Mesenteric fat pad (tissue), 1 donor: ENCODE measurements at regions not wholly inside any gene's neighbourhood (a gene's known extent, or its start where the extent isn't known, plus 50 kb on each side); places are given as distances from the start of the nearest gene placed in this dataset.

Experiments used
- DNase-seq: peaks from one replicate; pipeline ENCODE4 v3.0.0-alpha.2; 2020; ENCODE audit warnings: low spot score
- donor health status: DM: yes; HTN: yes; CAD: no.

DNA sequence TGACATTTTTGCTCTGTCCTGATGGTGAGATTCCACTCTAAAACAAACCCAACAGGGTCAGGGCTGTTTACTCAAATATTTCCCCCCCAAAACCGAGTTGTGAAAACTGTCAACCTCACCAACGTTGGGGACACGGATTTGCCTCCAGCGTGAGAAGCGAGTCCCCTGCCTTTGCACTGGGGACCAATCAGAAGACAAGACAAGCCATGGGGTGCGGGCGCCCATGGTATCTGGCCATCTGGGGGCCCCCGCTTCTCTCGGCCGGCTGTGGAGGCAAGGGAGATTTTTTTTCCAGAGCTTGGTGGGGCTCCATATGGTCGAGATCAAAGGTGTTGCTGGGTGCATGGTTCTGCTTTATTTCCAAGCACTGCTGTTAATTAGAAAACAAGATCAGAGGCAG is 272.1 kb downstream of the BCL11B start:
- DNase-seq = no peak

DNA sequence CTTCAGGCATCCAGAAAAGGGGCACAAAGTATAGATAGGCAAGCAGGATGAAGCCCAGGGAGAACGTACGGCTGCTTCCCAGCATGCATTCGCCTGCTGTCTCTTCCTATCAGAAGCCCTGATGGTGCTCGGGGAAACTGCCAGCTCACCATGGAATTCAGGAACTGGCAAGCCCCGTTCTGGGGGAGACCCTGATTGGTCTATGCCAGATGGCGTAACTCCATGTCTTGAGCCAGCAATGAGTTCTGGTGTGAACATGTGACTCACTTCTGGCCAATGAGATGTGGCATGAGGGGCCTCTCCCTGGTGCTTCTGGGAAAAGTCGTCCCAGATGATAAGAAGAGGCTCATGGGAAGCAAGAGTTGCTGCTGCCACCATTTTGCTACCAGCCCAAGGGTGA is 270.8 kb downstream of the BCL11B start:
- no peak for DNase-seq

DNA sequence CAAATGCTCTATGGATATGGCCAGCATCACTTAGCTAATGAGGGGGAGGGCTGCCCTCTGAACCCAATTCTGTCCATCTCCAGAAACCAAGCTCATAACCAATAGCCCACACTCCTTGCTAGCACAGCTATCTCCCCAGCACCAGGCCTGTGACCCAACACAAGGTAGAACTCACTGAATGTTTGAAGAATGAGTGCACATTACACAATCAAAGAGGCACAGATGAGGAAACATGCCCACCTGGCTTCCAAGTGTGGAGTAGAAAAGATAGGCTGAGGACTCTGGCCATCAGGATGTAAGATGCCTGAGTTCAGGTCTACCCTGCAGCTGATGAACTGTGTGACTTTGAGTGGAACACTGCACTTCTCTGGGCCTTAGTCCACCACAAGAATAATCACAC is 268.4 kb downstream of the BCL11B start:
- no peak for DNase-seq

DNA sequence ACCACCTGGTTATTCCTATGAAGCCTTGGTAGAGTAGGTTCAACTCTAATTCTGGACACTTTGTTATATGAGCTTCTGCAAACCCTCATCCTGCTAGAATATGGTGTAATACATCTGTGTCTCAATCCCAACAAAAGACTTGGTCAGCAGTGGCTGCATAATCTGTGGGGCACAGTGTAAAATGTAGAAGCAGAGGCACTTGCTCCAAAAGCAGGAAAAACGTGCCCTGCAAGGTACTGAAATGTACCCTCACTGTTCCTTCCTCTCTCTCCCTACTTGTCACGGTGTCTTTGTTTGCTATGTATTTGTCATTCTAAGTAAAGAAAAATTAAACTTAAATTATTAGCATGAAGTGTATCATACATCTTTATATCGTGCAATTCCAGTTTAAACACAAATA is 267.9 kb downstream of the BCL11B start:
- no peak for DNase-seq

DNA sequence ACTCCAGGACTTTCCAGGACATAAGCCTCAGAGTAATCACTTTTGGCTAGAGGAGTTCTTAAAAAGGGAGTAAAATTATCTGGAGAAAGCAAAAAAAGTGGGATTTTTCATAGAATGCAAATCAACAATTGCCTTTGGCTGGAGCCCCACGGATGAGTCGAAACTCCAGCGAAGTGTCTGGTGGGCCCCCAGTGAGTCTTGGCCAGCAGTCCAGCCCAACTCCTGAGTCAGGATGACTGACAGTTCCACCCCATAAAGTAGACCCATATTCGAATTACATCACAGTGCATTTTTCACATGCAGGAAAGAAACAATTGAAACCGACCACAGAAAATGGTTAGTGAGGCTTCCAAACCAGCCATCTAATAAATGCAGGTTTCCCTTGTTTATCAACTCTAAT is 265.7 kb downstream of the BCL11B start:
- DNase-seq = no peak

DNA sequence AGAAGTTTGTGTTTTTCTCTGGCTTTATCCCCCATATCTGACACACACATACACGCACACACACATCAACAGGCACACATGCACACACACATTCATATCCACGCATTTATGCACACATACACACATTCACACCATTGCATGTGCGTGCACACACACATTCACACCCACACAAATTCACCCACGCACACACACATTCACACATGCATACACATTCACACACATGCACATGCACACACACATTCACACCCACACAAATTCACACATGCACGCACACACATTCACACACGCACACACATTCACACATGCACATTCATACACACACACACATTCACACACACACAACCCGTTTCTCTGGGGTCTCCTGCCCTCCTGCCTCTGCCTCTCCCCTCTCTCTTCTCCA is 264.2 kb downstream of the BCL11B start:
- no peak for DNase-seq

DNA sequence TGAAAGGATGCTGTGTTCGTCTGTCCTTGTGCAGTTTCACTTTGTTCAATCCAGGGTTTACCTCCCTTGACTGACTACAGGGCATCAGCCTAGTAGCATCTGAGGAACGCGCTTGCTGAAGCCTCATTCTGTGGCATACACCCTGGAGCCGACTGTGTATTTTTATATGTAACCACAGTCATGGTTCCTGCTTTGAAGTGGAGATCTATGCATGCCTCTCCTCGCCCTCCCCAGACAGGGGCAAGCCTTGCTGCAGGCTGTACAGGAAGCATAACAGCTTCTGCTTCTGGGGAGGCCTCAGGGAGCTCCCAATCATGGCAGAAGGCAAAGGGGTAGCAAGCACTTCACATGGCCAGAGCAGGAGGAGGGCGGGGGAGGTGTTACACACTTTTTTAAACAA is 262.1 kb downstream of the BCL11B start:
- DNase-seq = no peak

DNA sequence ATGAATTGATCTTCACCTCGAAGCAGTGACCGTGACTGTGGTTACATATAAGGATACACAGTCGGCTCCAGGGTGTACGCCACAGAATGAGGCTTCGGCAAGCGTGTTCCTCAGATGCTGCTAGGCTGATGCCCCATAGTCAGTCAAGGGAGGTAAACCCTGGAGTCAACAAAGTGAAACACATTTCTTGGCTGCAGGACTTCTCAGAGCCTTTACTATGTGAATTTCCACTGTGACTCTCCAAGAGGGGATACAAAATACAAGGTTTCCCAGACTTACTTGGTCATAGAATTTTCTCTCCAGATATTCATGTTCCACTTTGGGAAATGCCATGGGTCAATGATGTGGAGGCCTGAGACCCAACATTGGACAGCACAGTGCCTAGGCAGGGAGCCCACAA is 260.6 kb downstream of the BCL11B start:
- no peak for DNase-seq

DNA sequence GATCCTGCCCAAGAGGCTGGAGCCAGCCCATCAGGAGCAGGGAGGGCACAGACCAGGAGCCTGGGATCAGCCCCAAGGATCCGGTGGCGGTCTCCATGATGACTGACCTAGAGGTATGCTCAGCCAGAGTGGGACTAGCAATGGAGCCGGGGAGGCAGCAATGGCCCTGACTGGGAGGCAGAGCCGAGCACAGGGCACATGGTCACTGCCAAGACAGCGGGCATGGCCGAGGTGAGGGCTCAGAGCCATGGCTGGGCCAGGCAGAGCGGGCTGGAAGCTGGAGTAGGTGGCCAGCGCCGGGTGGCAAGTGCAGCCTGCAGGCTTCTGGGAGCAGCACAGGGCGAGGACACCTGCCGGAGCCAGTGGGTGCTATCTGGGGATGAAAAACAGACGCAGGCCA is 259.3 kb downstream of the BCL11B start:
- DNase-seq = peak; percentile 80

DNA sequence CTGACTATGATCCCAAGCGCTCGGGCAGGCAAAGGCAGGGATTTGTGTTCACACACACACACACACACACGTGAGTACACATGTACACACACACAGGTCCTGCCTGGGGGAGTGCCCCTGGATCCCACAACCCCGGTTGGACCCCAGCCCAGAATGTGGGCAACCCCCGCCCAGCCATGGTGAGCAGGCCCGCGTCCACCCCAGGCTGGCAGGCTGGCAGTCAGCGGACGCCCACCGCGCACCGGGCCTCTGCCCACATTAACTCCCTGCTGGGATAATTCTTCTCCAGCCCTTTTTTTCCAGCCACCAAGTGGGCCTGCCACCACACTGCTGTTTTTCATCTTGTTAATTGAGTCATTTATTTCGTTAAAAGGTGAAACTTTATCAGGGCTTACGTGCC is 256.2 kb downstream of the BCL11B start:
- no peak for DNase-seq

DNA sequence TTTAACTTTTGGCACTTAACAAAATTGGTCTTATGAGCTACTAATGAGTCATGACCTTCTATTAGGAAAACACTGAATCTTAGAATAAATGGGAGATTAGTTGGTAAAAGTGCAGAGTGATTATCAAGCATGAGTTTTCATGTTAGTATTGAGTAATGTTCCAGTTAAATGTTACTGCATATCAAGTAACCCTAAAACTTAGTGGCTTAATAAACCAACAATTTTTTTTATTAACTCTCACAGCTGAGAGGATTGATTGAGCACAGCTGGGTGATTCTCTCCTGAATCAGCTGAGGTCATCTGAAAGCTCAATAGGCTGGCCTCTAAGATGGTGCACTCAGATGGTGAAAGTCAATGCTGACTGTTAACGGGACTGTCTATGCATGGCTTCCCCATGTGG is 248.6 kb downstream of the BCL11B start:
- no peak for DNase-seq

DNA sequence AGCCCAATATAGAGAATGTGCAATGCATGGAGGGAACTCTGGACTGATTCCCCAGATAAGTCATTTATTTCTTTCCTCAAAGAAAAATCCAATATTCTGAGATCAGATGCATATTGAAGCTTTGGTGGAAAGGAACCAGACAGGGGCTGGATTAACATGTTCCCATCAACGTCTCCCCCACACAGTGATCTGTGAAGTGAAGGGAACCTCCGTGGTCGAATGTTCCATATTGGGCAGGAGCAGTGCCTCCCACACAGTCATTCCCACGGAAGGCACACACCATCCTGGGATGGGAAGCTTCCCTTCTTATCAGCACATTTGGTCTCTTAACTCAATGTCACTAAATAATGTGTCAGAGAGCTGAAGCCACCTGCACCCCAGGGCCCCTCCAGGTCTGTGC is 247.1 kb downstream of the BCL11B start:
- no peak for DNase-seq

DNA sequence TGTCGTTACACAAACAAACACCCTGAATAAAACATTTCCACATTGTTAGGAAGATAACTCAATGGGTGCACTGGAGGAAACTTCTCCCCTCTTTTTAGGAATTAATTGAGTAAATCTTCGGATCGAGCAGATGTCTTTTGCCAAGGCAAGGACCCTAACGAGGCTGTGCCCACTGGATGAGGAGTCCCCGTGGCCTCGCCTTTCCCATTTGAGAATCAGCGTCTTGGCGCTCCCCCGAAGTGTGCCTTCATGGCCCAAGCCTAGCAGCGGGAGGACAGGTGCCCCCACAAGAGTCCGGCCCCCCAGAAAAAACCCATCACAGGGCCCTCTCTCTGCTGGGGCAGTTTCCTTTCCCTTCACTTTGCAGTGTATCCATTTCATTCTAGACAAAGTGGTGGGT is 246.6 kb downstream of the BCL11B start:
- DNase-seq = no peak

DNA sequence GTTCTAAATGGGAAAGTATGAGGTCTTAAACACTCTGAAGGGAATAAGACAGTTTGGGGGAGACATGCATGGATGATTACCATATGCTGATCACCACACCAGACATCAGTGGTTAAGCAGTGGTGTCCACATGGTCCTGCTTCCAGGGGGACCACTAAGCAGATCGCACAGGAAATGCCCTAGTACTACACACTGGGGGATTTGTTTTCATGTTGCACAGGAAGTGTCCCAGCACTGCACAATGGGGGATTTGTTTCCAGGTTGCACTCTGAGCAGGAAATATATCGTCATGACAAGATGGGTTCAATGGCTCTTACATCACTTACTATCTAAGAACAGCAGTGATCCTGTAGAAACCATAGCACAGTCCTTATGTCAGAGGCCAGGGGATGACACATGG is 245.5 kb downstream of the BCL11B start:
- DNase-seq = peak; percentile 6

DNA sequence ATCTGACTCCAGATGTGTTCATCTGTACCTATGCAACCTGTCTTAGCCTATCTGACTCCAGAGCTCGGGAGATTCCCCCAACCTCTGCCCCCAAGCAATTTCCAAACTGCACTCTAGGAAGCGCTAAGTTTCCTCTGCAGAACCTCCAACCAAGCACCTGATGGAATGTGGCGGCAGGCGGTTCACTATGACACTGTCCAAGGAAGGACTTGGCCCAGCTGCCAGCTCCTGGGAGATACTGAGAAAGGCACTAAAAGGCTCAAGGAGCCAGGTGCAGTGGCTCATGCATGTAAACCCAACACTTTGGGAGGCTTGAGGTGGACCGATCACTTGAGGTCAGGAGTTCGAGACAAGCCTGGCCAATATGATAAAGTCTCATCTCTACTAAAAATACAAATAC is 244.0 kb downstream of the BCL11B start:
- DNase-seq = peak; percentile 30

DNA sequence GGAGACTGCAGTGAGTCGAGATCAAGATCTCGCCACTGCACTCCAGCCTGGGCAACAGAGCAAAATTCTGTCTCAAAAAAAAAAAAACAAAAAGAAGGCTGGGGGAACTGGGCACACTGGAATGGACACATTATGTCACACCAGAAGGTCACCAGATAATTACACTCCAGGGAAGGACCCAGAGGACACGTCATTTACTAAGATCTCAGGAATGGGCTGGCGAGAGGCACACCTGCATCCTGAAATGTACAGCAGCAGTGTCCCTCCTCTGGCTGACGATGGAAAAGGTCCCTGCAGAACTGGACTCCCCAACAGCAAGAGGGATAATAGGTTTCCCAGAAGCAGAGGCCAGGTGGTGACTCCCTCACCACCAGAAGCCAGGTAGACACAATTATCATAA is 243.5 kb downstream of the BCL11B start:
- DNase-seq = peak; percentile 8

DNA sequence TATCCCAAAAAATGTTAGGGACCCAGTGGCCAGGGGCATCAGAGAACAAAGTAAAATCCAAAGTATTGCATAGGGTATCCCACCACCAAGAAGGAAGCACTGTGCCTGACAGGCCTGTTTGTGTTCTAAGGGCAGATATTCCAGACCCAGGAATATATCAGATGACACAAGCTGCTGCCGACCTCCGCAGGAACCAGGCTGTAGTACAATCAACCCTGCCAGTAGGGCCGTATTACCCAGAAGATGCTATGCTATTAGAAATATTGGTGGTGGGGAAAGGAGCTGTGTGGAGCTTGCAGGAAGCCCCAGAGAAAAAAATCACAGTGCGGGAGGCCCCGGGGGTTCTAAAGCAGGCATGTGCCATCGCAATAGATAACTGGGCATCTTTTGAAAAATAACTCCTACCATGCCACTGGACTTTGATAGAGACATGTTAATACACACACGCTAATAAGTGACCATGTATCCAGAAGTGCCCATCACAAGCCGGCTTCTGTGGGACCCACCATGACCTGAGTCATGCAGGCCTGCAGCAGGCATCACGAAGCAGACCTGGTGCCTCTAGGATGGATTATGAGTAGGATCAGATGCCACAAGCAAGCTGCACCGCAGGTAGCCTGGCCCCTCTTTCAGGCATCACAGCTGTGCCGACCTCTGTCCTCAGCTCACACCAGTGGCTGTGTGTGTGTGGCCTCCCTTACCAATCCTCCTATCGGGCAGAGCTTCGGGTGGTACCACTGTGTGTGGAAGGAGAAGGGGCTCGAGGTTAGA is 242.7 kb downstream of the BCL11B start:
- peak; percentile 60 for DNase-seq

DNA sequence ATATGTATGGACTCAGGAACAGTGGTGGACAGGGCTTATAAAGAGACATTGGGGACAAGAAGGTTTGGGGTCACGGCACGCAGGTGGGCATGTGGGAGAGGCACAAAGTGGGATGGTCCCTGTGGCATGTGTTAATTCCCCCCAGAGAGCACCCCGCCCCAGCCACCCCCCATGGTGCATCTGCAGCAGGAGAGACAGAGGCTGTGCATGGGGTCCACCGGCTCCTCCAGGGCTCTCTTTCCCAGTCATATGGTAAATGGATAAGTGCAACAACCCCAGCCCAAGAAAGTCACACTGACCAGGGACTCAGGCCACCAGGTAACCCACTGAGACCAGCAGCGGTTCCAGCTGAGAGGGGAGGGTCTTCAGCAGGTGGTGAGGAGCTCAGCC is 242.1 kb downstream of the BCL11B start:
- DNase-seq = peak; percentile 51

DNA sequence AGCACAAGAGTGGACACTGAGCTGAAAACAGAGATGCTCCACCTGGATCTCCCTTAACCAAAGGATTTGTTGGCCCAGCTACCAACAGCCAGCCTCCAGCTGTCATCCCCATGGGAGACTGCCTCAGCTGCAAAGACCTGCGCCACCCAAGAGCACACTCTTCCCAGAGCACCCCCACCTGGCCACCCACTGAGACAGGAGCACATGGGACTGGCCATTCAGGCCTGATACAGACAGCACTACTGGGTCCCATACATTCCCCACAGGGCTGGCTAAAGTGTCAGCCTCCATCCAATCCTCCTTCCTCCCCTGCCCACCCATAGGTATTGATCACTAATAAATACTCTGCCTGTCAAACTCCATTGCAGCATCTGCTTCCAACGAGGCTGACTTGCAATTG is 241.5 kb downstream of the BCL11B start:
- peak; percentile 65 for DNase-seq

DNA sequence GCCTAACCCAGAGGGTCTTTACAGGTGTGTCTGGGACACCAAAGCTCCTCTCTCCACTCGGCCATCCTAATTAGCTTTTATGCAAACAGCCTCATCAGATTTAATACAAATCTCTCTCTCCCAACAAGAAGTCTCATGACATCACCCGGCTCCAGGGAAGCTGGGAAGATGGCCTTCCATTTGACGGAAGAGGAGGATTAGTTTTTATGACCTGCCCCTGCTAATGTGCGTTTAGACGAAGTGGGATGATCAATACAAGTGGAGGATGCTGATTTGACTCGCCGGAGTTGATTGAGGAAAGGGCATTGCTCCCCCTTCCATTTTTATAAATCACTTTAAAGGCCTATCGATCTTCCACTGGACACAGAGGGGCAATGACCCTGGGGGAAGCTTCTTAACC is 239.2 kb downstream of the BCL11B start:
- DNase-seq = peak; percentile 11

DNA sequence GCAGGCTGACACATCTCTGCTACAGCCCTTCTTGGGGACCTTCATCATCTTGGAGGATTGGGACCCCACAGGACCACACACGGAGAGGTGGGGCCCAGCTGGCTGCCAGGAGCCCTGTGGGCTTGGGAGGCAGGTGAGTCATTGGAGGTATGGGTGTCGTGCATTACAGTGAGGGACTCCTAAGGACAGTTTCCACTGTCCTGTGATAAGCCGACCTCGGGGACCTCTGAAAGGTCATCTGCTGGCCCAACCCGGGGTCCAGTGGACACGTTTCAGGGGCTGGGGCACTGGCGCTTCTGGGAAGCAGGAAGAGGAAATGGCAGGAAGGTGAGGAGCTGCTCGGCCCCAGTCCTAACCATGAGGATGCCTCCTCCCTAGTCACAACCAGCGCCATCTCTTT is 238.0 kb downstream of the BCL11B start:
- DNase-seq = peak; percentile 79

DNA sequence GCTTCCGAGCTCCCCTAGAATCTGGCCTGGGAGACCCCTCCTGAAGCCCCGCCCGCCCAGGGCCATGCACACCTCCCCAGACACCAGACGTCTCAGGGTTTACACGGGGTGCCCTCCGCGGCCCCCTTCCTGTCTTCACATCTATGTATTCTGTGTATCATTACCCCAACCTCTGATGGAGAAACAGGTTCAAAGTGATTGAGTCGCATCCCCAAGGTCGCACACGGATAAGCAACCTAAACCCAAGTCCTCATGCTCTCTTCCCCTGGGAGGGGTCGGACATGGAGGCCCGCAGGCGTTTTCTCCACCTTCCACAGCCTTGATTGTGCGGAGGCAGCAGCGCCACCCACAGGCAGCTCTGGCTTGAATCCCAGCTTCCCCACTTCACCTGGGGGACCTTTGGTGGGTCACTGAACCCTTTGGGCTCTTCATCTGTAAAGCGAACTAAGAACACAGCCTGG is 237.3 kb downstream of the BCL11B start:
- DNase-seq = peak; percentile 72

DNA sequence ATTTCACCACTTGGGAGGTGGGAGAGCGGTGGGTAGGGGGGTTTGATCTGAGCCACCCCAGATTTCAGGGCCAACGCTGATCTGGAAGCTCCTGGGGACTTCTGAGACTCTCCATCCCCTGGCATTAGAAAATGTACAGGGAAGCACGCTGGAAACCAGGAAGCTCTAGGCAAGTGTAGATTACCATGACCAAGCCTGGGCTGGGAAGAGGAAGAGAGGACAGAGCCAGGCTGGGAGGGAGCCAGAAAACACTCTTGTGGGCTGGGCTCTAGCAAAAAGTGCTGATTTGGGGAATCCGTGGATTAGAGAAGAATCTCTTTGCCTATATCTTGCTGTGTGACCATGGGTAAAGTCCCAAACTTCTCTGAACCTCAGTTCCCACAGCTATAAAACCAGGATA is 236.7 kb downstream of the BCL11B start:
- DNase-seq = peak; percentile 62
